Heart left ventricle (tissue), 13 donors: ENCODE measurements at regions not wholly inside any gene's neighbourhood (a gene's known extent, or its start where the extent isn't known, plus 50 kb on each side); places are given as distances from the start of the nearest gene placed in this dataset.

Experiments used
- POLR2A ChIP-seq, 2 donors: fragments of 450-650 bp; IDR thresholded peaks; one replicate each; pipeline ENCODE4 v1.6.1; 2017; ENCODE audit warnings: antibody characterized with exemption in 2 of 2, mild to moderate bottlenecking in 2 of 2, moderate library complexity in 2 of 2
- TF ChIP-seq, protein P1 (sequence below), 12 donors: fragments of 200-600 bp; sonication (generic) in 4 of 12; IDR thresholded peaks; one replicate each; pipeline versions ENCODE4 v1.5.0 to v1.8.0; 2018 to 2022; ENCODE audit warnings: antibody characterized with exemption in 12 of 12, mild to moderate bottlenecking in 5 of 12
- donor health status: ischemic (EF 13 %, LVEDD 7.1; RV severe dilation, severe dysfunction).
- donor health status: DM: no; HTN: yes; CAD: no.
- donor health status: DM: no; HTN: no; CAD: no.
- donor health status: ischemic (EF 25% LVEDD 6.9; RV normal size, moderate dysfunction).
- donor health status: ischemic (EF 25% LVEDD 5.7; RV mildly dilated, moderate dysfunction).
- donor health status: ischemic (EF 35%, LVEDD 5.7; RV mildly dilated, moderate dysfunction).
- donor health status: nonischemic (EF 11% LVEDD 7.7; RV severe dilation, severe dysfunction).
- donor health status: DM: yes; HTN: yes; CAD: no.
- donor health status: PGD.
- donor health status: ischemic (EF 29% LVEDD 5.4; RV normal size, mild dysfunction).
- donor health status: nonischemic (EF 23%, LVEDD 6.1; RV moderate dilation, normal function).

DNA sequence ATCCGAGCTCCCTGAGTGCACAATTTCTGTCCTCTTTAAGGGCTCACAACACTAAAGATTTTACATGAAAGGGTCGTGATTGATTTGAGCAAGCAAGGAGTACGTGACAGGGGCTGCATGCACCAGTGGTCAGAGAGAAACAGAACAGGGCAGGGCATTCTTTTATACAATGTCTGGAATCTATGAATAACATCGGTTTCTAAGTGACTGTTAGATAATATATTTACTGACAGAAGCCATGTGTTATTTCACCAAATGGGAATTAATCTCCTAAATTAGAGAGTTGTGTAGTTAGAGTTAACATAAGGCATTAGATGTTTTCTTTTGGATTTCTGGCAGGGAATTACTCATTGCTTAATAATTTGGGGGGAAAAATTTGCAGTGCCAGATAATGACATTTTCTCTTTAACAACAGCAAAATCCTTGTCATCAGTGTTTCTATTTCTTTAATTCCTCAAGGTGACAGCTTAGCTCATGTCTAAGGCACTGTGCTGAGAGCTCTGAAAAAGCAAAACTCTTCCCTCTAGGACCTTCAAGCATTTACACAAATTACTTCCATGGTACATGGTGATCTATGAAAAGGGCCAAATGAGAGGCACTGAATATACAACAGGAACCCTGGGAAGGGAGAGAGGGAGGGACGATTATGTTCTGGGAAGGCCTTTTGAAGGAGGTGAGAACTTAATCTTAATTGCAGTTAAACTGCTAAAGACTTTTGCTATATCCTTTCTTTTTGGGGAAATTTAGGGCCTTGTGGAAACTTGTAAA is 145.0 kb downstream of the RTL3 start:
- TF ChIP-seq POLR2A (IDR thresholded peaks at IDR 0.05): no peak
- TF ChIP-seq, protein P1, sequence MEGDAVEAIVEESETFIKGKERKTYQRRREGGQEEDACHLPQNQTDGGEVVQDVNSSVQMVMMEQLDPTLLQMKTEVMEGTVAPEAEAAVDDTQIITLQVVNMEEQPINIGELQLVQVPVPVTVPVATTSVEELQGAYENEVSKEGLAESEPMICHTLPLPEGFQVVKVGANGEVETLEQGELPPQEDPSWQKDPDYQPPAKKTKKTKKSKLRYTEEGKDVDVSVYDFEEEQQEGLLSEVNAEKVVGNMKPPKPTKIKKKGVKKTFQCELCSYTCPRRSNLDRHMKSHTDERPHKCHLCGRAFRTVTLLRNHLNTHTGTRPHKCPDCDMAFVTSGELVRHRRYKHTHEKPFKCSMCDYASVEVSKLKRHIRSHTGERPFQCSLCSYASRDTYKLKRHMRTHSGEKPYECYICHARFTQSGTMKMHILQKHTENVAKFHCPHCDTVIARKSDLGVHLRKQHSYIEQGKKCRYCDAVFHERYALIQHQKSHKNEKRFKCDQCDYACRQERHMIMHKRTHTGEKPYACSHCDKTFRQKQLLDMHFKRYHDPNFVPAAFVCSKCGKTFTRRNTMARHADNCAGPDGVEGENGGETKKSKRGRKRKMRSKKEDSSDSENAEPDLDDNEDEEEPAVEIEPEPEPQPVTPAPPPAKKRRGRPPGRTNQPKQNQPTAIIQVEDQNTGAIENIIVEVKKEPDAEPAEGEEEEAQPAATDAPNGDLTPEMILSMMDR (IDR thresholded peaks at IDR 0.05): no peak
